Brain microvascular endothelial cell (primary cell): ENCODE measurements at regions not wholly inside any gene's neighbourhood (a gene's known extent, or its start where the extent isn't known, plus 50 kb on each side); places are given as distances from the start of the nearest gene placed in this dataset.

ENCODE experiments used
- DNase-seq: peaks from one replicate; pipeline ENCODE4 v3.0.0-alpha.2; 2020
- H3K27ac ChIP-seq: fragments of 250-450 bp; sonication (Bioruptor Pico); 2 replicates; pipeline ENCODE4 v1.5.1; 2020; ENCODE audit warnings: mild to moderate bottlenecking, moderate library complexity
- H3K27me3 ChIP-seq: fragments of 250-450 bp; sonication (Bioruptor Pico); replicated peaks from 2 replicates; pipeline ENCODE4 v1.5.1; 2020; ENCODE audit warnings: mild to moderate bottlenecking
- H3K36me3 ChIP-seq: fragments of 250-450 bp; sonication (Bioruptor Pico); replicated peaks from 2 replicates; pipeline ENCODE4 v1.5.1; 2020; ENCODE audit warnings: mild to moderate bottlenecking
- H3K4me3 ChIP-seq: 2 replicates; pipeline ENCODE4 v1.5.1; 2011; ENCODE audit warnings: low read depth, mild to moderate bottlenecking, control low read depth, low read length, moderate library complexity
- in situ Hi-C: cut with HindIII; loops from 2 replicates; pipeline ENCODE4 v1.10.0; 2017; ENCODE audit warnings: low sequenced_read_pairs, low pct_ligation_motif_present
- TF ChIP-seq, protein P1 (sequence below): IDR thresholded peaks from 2 replicates; pipeline ENCODE4 v1.5.1; 2011; ENCODE audit warnings: low read depth, mild to moderate bottlenecking, moderate library complexity, low read length, control low read depth, inconsistent platforms; ENCODE audit errors: missing control alignments

DNA sequence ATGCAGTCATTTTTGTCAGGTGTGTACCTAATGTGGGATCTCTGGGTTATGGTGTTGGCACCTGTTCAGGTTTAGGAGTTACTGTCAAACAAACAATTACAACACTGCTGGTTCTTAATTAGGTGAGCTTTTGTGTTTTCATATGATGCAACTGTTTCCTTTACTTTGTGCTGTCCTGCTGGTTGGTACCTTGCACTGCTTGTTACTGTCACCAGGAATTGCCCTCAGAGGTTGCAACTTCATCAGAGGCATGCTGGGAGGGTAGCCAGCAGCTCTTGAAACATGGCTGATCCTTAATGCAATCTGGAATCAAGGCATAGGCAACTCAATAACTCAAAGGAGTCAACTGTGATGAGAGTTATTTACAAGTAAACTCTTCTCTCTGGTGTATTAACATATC lies 400.3 kb downstream of the MIAT start:
- in situ Hi-C loops, result no loop called here
- TF ChIP-seq, protein P1, sequence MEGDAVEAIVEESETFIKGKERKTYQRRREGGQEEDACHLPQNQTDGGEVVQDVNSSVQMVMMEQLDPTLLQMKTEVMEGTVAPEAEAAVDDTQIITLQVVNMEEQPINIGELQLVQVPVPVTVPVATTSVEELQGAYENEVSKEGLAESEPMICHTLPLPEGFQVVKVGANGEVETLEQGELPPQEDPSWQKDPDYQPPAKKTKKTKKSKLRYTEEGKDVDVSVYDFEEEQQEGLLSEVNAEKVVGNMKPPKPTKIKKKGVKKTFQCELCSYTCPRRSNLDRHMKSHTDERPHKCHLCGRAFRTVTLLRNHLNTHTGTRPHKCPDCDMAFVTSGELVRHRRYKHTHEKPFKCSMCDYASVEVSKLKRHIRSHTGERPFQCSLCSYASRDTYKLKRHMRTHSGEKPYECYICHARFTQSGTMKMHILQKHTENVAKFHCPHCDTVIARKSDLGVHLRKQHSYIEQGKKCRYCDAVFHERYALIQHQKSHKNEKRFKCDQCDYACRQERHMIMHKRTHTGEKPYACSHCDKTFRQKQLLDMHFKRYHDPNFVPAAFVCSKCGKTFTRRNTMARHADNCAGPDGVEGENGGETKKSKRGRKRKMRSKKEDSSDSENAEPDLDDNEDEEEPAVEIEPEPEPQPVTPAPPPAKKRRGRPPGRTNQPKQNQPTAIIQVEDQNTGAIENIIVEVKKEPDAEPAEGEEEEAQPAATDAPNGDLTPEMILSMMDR, result no peak
- Histone ChIP-seq H3K4me3 (no peak overlapping the region), H3K27ac (no peak overlapping the region), H3K36me3 (no peaks in the 10 kb centered on the region), H3K27me3 (no peaks in the 10 kb centered on the region)
- DNase-seq, result no peak

DNA sequence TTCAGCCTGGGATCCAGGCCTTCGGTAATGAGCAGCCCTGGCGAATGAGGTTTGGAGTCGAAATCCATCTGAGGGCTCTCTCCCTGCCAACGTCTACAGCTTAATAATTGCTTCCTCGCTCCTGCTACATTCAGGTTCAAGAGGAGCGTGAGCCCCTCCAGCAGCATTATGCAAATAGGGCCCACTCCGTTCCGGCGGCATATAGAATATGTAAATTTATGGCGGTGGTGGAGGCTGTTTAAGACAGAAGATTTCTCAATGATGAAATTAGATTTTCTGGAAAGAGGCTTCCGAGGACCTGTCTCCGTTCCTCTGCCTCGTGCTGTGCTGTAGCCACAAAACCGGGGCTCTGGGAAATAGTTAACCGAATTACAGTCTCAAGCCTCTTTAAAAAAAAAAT lies 402.8 kb downstream of the MIAT start:
- Histone ChIP-seq H3K27ac (no peak overlapping the region), H3K36me3 (no peaks in the 10 kb centered on the region), H3K4me3 (no peak overlapping the region), H3K27me3 (no peaks in the 10 kb centered on the region)
- TF ChIP-seq, protein P1, result no peak
- no peak for DNase-seq
- in situ Hi-C loops, result no loop called here

DNA sequence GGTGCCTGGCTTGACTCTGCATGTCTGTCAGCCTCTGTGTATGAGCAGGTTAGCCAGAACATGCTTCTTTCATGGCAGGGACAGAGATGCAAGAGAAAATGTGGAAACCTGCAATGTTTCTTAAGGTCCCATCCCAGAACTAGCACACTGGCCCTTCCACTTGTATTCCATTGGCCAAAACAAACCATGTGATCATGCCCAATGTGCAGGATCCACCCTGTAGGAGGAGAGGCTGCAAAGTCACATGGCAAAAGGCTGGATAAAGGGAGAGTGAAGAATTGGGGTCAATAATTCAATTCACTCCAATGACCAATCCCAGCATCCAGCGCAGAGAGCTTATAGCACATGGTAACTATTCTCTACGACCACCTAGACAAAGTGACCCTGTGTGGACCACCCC lies 405.5 kb downstream of the MIAT start:
- no peaks in the 10 kb centered on the region for H3K36me3 ChIP-seq
- no peaks in the 10 kb centered on the region for H3K27me3 ChIP-seq
- no peak overlapping the region for H3K27ac ChIP-seq
- TF ChIP-seq, protein P1, result no peak
- DNase-seq, result no peak
- in situ Hi-C loops, result no loop called here
- H3K4me3 ChIP-seq, result no peak overlapping the region

DNA sequence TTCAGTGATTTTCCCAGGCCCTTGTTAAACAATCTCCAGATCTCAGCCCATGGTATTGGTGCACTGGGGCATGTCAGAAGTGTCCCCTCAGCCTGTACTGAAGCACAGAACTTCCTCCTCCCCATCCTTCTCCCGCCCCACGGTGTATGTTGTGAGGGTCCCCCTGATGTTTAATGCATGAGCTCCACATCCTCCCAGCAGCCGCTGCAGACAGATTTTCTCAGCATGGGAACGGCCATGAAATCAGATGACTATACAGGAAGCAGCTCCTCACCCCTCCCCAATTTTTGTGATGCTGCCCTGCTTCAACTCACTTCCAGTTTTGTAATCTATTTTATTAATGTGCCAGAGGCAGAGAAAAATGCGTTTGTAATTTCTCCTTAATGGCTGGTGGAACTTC lies 406.0 kb downstream of the MIAT start:
- DNase-seq, result no peak
- no peaks in the 10 kb centered on the region for H3K27me3 ChIP-seq
- no peaks in the 10 kb centered on the region for H3K36me3 ChIP-seq
- no peak overlapping the region for H3K27ac ChIP-seq
- in situ Hi-C loops, result no loop called here
- no peak overlapping the region for H3K4me3 ChIP-seq
- TF ChIP-seq, protein P1, result no peak

DNA sequence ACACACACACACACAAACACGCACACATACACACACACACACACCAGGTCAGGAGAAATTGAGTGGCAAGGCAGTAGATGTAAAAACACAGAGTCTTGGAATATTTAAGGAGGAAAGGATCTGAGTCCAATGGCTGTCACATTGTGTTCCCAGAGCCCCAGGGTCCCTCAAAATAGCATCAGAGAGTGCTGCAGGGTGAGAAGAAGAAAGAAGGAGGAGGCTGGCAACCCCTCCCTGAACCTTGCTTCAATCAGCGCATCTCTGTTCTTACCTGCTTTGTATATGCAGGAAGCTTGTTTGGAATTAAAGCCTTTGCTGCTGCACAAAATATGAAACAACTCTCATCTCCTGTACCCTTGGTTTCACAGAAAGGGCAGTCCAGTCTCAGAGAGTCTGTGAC lies 406.5 kb downstream of the MIAT start:
- Histone ChIP-seq H3K27me3 (no peaks in the 10 kb centered on the region), H3K36me3 (no peaks in the 10 kb centered on the region), H3K4me3 (no peak overlapping the region), H3K27ac (no peak overlapping the region)
- in situ Hi-C loops, result no loop called here
- TF ChIP-seq, protein P1, result no peak
- DNase-seq, result no peak

DNA sequence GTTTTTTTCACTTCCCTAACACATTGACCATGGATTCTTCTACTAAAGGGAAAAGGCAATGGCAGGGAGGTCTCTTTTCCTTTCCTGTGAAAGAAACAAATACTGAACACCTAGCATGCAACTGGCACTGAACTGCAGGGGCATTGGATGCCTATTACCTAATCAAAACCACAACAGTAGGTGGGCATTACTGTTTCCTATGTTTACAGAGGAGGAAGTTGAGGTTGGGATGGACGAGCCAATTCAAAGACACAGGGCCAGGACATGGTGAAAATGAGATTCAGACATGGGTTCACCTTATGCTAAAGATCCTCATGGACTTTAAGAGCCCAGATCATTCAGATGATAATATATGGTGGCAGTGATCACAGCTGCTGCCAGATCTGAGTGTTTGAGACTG lies 407.0 kb downstream of the MIAT start:
- Histone ChIP-seq H3K4me3 (no peak overlapping the region), H3K27ac (no peak overlapping the region), H3K36me3 (no peaks in the 10 kb centered on the region), H3K27me3 (no peaks in the 10 kb centered on the region)
- TF ChIP-seq, protein P1, result no peak
- in situ Hi-C loops, result no loop called here
- no peak for DNase-seq
